ENCODE measurements at regions not wholly inside any gene's neighbourhood (a gene's known extent, or its start where the extent isn't known, plus 50 kb on each side); places are given as distances from the start of the nearest gene placed in this dataset.

- Histone ChIP-seq H3K4me1 (no peaks in the 10 kb centered on the region), H3K4me3 (no peak overlapping the region), H3K9me3 (no peaks in the 10 kb centered on the region), H3K27ac (no peak overlapping the region), H3K27me3 (no peaks in the 10 kb centered on the region), H3K36me3 (ENCODE audit: low read depth, missing control alignments) (no peaks in the 10 kb centered on the region)
- intact Hi-C loops (cut with DNase I; ENCODE audit: low total_unique reads): no loop called here
- WGBS, 2 donors: 88 to 89% methylated on average over 8 of the region's 8 CpGs
- TF ChIP-seq POLR2A (IDR thresholded peaks at IDR 0.05): no peak
- TF ChIP-seq, protein P1, sequence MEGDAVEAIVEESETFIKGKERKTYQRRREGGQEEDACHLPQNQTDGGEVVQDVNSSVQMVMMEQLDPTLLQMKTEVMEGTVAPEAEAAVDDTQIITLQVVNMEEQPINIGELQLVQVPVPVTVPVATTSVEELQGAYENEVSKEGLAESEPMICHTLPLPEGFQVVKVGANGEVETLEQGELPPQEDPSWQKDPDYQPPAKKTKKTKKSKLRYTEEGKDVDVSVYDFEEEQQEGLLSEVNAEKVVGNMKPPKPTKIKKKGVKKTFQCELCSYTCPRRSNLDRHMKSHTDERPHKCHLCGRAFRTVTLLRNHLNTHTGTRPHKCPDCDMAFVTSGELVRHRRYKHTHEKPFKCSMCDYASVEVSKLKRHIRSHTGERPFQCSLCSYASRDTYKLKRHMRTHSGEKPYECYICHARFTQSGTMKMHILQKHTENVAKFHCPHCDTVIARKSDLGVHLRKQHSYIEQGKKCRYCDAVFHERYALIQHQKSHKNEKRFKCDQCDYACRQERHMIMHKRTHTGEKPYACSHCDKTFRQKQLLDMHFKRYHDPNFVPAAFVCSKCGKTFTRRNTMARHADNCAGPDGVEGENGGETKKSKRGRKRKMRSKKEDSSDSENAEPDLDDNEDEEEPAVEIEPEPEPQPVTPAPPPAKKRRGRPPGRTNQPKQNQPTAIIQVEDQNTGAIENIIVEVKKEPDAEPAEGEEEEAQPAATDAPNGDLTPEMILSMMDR (IDR thresholded peaks at IDR 0.05): no peak
- no peak for DNase-seq
These were observed 255.3 kb downstream of the FOXD2 start for GRCh38 chr1:47693115-47693514.

- WGBS, 2 donors: 82 to 93% methylated on average over 2 to 14 of the region's 14 CpGs
- Histone ChIP-seq H3K36me3 (ENCODE audit: low read depth, missing control alignments) (no peaks in the 10 kb centered on the region), H3K27me3 (no peaks in the 10 kb centered on the region), H3K27ac (no peak overlapping the region), H3K4me1 (no peaks in the 10 kb centered on the region), H3K4me3 (no peak overlapping the region), H3K9me3 (no peaks in the 10 kb centered on the region)
- no peak for DNase-seq
- no peak for TF ChIP-seq POLR2A (IDR thresholded peaks at IDR 0.05)
- TF ChIP-seq, protein P1 (IDR thresholded peaks at IDR 0.05): no peak
- intact Hi-C loops (cut with DNase I; ENCODE audit: low total_unique reads): no loop called here
These were observed 256.4 kb downstream of the FOXD2 start for GRCh38 chr1:47694011-47694890.

DNA sequence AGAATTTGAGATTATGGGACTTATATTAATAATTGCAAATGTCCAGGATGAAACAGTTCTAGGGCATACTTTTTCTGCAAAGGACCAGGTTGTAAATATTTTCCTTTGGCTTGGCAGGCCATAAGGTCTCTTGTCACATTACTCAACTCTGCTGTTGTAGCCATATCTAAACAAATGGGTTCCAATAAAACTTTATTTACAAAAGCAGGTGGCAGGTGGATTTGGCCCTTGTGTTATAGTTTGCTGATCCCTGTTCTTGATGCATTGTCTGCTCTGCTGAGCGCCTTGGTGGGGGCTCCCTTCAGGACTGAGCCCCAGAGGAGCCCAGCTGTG lies 258.5 kb downstream of the FOXD2 start:
- H3K27me3 ChIP-seq: no peaks in the 10 kb centered on the region
- intact Hi-C loops (cut with DNase I; ENCODE audit: low total_unique reads): no loop called here
- no peak for TF ChIP-seq POLR2A (IDR thresholded peaks at IDR 0.05)
- no peak overlapping the region for H3K27ac ChIP-seq
- DNase-seq: no peak
- H3K9me3 ChIP-seq: no peaks in the 10 kb centered on the region
- H3K4me1 ChIP-seq: no peaks in the 10 kb centered on the region
- no peaks in the 10 kb centered on the region for H3K36me3 ChIP-seq (ENCODE audit: low read depth, missing control alignments)
- H3K4me3 ChIP-seq: no peak overlapping the region
- WGBS, 2 donors: 78 to 100% methylated on average over 1 of the region's 1 CpG

- DNase-seq: no peak
- intact Hi-C loops (cut with DNase I; ENCODE audit: low total_unique reads): no loop called here
- no peak for TF ChIP-seq POLR2A (IDR thresholded peaks at IDR 0.05)
- TF ChIP-seq, protein P1 (IDR thresholded peaks at IDR 0.05): no peak
These were observed 259.0 kb downstream of the FOXD2 start for GRCh38 chr1:47696737-47697441.

GRCh38 chr1:47697616-47698335 lies 259.9 kb downstream of the FOXD2 start:
- no peaks in the 10 kb centered on the region for H3K27me3 ChIP-seq
- no peaks in the 10 kb centered on the region for H3K9me3 ChIP-seq
- intact Hi-C loops (cut with DNase I; ENCODE audit: low total_unique reads): no loop called here
- H3K36me3 ChIP-seq (ENCODE audit: low read depth, missing control alignments): no peaks in the 10 kb centered on the region
- H3K4me1 ChIP-seq: no peaks in the 10 kb centered on the region
- no peak overlapping the region for H3K27ac ChIP-seq
- DNase-seq: no peak
- 79 to 94% methylated on average over 7 of the region's 7 CpGs for WGBS, 2 donors
- H3K4me3 ChIP-seq: no peak overlapping the region
- TF ChIP-seq, protein P1 (IDR thresholded peaks at IDR 0.05): no peak
- TF ChIP-seq POLR2A (IDR thresholded peaks at IDR 0.05): no peak

More at GRCh38 chr1:47696737-47697441, 259.0 kb downstream of the FOXD2 start:
- no peaks in the 10 kb centered on the region for H3K27me3 ChIP-seq
- no peak overlapping the region for H3K27ac ChIP-seq
- H3K4me3 ChIP-seq: no peak overlapping the region
- H3K9me3 ChIP-seq: no peaks in the 10 kb centered on the region
- no peaks in the 10 kb centered on the region for H3K36me3 ChIP-seq (ENCODE audit: low read depth, missing control alignments)
- WGBS, 2 donors: 94% methylated on average over 5 to 6 of the region's 6 CpGs
- H3K4me1 ChIP-seq: no peaks in the 10 kb centered on the region
